ENCODE measurements at regions not wholly inside any gene's neighbourhood (a gene's known extent, or its start where the extent isn't known, plus 50 kb on each side); places are given as distances from the start of the nearest gene placed in this dataset.

DNA sequence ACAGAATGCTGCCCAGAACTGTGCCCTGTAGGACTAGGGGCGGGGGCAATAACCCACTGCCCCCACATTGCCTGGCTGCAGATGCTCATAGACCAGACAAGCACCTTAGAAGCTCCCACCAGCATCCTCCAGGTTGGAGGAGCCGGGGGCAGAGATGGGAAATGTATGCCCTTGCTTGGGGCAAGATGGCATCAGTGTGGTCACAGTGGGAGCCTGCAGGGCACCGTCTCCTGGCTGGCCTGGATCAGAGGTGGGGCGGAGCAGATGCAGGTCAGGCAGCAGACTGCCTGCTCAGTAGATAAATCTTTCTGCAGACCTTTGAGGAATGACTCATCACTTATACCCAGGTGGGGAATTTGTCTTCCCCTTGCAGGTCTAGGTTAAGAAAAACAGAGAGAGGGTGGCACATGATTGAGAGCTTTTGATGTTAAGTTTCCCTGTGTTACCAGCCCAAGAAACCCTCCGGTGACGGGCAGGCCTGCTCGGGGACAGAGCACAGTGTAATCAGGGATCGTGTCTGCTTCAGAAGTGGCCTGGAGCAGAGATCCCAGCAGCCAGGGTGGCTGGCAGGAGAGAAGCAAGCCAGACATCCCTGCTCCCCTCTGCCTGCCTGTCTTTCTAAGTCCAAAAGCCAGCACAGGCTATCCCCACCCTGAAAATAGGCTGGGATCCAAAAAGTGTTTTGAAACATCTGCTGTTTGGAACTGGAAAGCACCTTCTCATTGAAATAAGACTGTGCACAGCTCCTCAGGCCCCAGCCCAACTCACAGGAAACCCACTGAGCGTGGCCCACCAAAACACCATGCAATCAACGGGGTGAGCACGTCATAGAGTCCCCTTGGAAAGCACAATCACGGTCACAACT lies 50.7 kb upstream of the RPL38 start:
- TF ChIP-seq CTCF (IDR thresholded peaks at IDR 0.05), result no peak
- no peak for TF ChIP-seq POLR2A (IDR thresholded peaks at IDR 0.05)
